Posterior cingulate gyrus (tissue), 11 donors: ENCODE measurements at regions not wholly inside any gene's neighbourhood (a gene's known extent, or its start where the extent isn't known, plus 50 kb on each side); places are given as distances from the start of the nearest gene placed in this dataset.
A peak's percentile ranks its signal among the peaks of the same experiment; 100 is the strongest.

Experiments
- DNase-seq, 10 donors: peaks; one replicate each; pipeline versions ENCODE4 v3.0.0 to v3.0.0-alpha.2; 2020 to 2021; ENCODE audit warnings: mixed read lengths in 3 of 10
- intact Hi-C: fragments of 100-400 bp; cut with DNase I; formaldehyde crosslinking; loops from one replicate; pipeline ENCODE4 v1.15.1; 2023

- no peak for DNase-seq
- intact Hi-C loops: no loop called here
Observed at GRCh38 chr2:145359561-145359960, 839.6 kb upstream of the ZEB2 start.

- intact Hi-C loops: no loop called here
- no peak for DNase-seq
Observed at GRCh38 chr2:145356056-145356455, 836.1 kb upstream of the ZEB2 start.

- no peak for DNase-seq
- intact Hi-C loops: no loop called here
Observed at GRCh38 chr2:145352484-145352883, 832.6 kb upstream of the ZEB2 start.

GRCh38 chr2:145351864-145352425 is 832.0 kb upstream of the ZEB2 start:
- DNase-seq: no peak
- intact Hi-C loops: no loop called here

GRCh38 chr2:145350011-145350410 is 830.1 kb upstream of the ZEB2 start:
- intact Hi-C loops: no loop called here
- no peak for DNase-seq

- DNase-seq: no peak
- intact Hi-C loops: no loop called here
Observed at GRCh38 chr2:145344076-145344724, 824.3 kb upstream of the ZEB2 start.

- intact Hi-C loops: no loop called here
- DNase-seq: no peak
Observed at GRCh38 chr2:145343287-145343686, 823.4 kb upstream of the ZEB2 start.

- peak in 2 of 10 donors; percentile 5 to 63 for DNase-seq
- intact Hi-C loops: no loop called here
Observed at GRCh38 chr2:145341536-145341935, 821.6 kb upstream of the ZEB2 start.

GRCh38 chr2:145339646-145340045 is 819.7 kb upstream of the ZEB2 start:
- intact Hi-C loops: no loop called here

GRCh38 chr2:145332210-145332898 is 812.4 kb upstream of the ZEB2 start:
- no peak for DNase-seq
- intact Hi-C loops: no loop called here

More at GRCh38 chr2:145339646-145340045, 819.7 kb upstream of the ZEB2 start:
- no peak for DNase-seq

- no peak for DNase-seq
- intact Hi-C loops: no loop called here
Observed at GRCh38 chr2:145329971-145330370, 810.1 kb upstream of the ZEB2 start.

GRCh38 chr2:145325485-145325884 is 805.6 kb upstream of the ZEB2 start:
- DNase-seq: no peak
- intact Hi-C loops: no loop called here

GRCh38 chr2:145324748-145325147 is 804.8 kb upstream of the ZEB2 start:
- intact Hi-C loops: no loop called here
- no peak for DNase-seq

- no peak for DNase-seq
- intact Hi-C loops: no loop called here
Observed at GRCh38 chr2:145323512-145323911, 803.6 kb upstream of the ZEB2 start.

GRCh38 chr2:145321344-145321743 is 801.4 kb upstream of the ZEB2 start:
- intact Hi-C loops: no loop called here
- DNase-seq: no peak

- no peak for DNase-seq
- intact Hi-C loops: no loop called here
Observed at GRCh38 chr2:145316496-145316895, 796.6 kb upstream of the ZEB2 start.

GRCh38 chr2:145315053-145315452 is 795.1 kb upstream of the ZEB2 start:
- intact Hi-C loops: no loop called here

GRCh38 chr2:145314119-145314633 is 794.3 kb upstream of the ZEB2 start:
- no peak for DNase-seq
- intact Hi-C loops: no loop called here

More at GRCh38 chr2:145315053-145315452, 795.1 kb upstream of the ZEB2 start:
- no peak for DNase-seq

GRCh38 chr2:145305889-145306288 is 786.0 kb upstream of the ZEB2 start:
- DNase-seq: no peak
- intact Hi-C loops: no loop called here

GRCh38 chr2:145304501-145304900 is 784.6 kb upstream of the ZEB2 start:
- intact Hi-C loops: no loop called here
- DNase-seq: no peak

GRCh38 chr2:145303536-145303935 is 783.6 kb upstream of the ZEB2 start:
- no peak for DNase-seq

GRCh38 chr2:145302886-145303285 is 783.0 kb upstream of the ZEB2 start:
- no peak for DNase-seq

More at GRCh38 chr2:145303536-145303935, 783.6 kb upstream of the ZEB2 start:
- intact Hi-C loops: no loop called here

More at GRCh38 chr2:145302886-145303285, 783.0 kb upstream of the ZEB2 start:
- intact Hi-C loops: no loop called here
